ENCODE measurements at regions not wholly inside any gene's neighbourhood (a gene's known extent, or its start where the extent isn't known, plus 50 kb on each side); places are given as distances from the start of the nearest gene placed in this dataset.
"Not testable (repeated sequence)": the region's sequence is repeated elsewhere in the genome, so short reads cannot be mapped to it uniquely, and the experiment has no call there.

- Mint-ChIP-seq H3K4me3 (no peak overlapping the region), H3K9me3 (no peaks in the 10 kb centered on the region), H3K4me1 (peaks cover 15% of the 10 kb centered on the region), H3K27ac (ENCODE audit: low read depth) (no peak overlapping the region), H3K36me3 (ENCODE audit: insufficient read depth) (no peaks in the 10 kb centered on the region), H3K27me3 (peaks cover 95% of the 10 kb centered on the region)
- DNase-seq (ENCODE audit: low spot score in 2 of 2) (no peak), ATAC-seq (replicated peaks; ENCODE audit: extremely low read depth, poor library complexity, severe bottlenecking) (no peak)
Measured at GRCh38 chr10:100659361-100660098, 85.9 kb upstream of the PAX2 start.

GRCh38 chr10:100660365-100660764, 85.0 kb upstream of the PAX2 start:
- no peaks in the 10 kb centered on the region for H3K36me3 Mint-ChIP-seq (ENCODE audit: insufficient read depth)
- H3K4me1 Mint-ChIP-seq = peaks cover 7% of the 10 kb centered on the region
- H3K27me3 Mint-ChIP-seq = peaks cover 95% of the 10 kb centered on the region
- H3K4me3 Mint-ChIP-seq = no peak overlapping the region
- no peak overlapping the region for H3K27ac Mint-ChIP-seq (ENCODE audit: low read depth)
- DNase-seq (ENCODE audit: low spot score in 2 of 2) (no peak), ATAC-seq (replicated peaks; ENCODE audit: extremely low read depth, poor library complexity, severe bottlenecking) (no peak)
- no peaks in the 10 kb centered on the region for H3K9me3 Mint-ChIP-seq

- Mint-ChIP-seq H3K27ac (ENCODE audit: low read depth) (no peak overlapping the region), H3K27me3 (peaks cover 89% of the 10 kb centered on the region), H3K4me3 (no peak overlapping the region), H3K9me3 (no peaks in the 10 kb centered on the region), H3K36me3 (ENCODE audit: insufficient read depth) (no peaks in the 10 kb centered on the region), H3K4me1 (peaks cover under 1% of the 10 kb centered on the region)
- DNase-seq (ENCODE audit: low spot score in 2 of 2) (no peak), ATAC-seq (replicated peaks; ENCODE audit: extremely low read depth, poor library complexity, severe bottlenecking) (no peak)
Measured at GRCh38 chr10:100660945-100661344, 84.4 kb upstream of the PAX2 start.

- ATAC-seq (replicated peaks; ENCODE audit: extremely low read depth, poor library complexity, severe bottlenecking) = no peak
- no peaks in the 10 kb centered on the region for H3K9me3 Mint-ChIP-seq
Measured at GRCh38 chr10:100661520-100661919, 83.9 kb upstream of the PAX2 start.

GRCh38 chr10:100662067-100662466, 83.3 kb upstream of the PAX2 start:
- Mint-ChIP-seq H3K36me3 (ENCODE audit: insufficient read depth) (no peaks in the 10 kb centered on the region), H3K4me3 (no peak overlapping the region), H3K27me3 (peaks cover 85% of the 10 kb centered on the region), H3K9me3 (no peaks in the 10 kb centered on the region), H3K27ac (ENCODE audit: low read depth) (no peak overlapping the region), H3K4me1 (no peaks in the 10 kb centered on the region)
- DNase-seq (ENCODE audit: low spot score in 2 of 2) = no peak
- no peak for ATAC-seq (replicated peaks; ENCODE audit: extremely low read depth, poor library complexity, severe bottlenecking)

More at GRCh38 chr10:100661520-100661919, 83.9 kb upstream of the PAX2 start:
- DNase-seq (ENCODE audit: low spot score in 2 of 2) = no peak
- Mint-ChIP-seq H3K36me3 (ENCODE audit: insufficient read depth) (no peaks in the 10 kb centered on the region), H3K4me3 (no peak overlapping the region), H3K27me3 (peaks cover 87% of the 10 kb centered on the region), H3K27ac (ENCODE audit: low read depth) (no peak overlapping the region), H3K4me1 (no peaks in the 10 kb centered on the region)

- H3K9me3 Mint-ChIP-seq = no peaks in the 10 kb centered on the region
- H3K27me3 Mint-ChIP-seq = peaks cover 83% of the 10 kb centered on the region
- no peaks in the 10 kb centered on the region for H3K36me3 Mint-ChIP-seq (ENCODE audit: insufficient read depth)
- DNase-seq (ENCODE audit: low spot score in 2 of 2) = no peak
- no peaks in the 10 kb centered on the region for H3K4me1 Mint-ChIP-seq
- H3K4me3 Mint-ChIP-seq = no peak overlapping the region
- H3K27ac Mint-ChIP-seq (ENCODE audit: low read depth) = no peak overlapping the region
- ATAC-seq (replicated peaks; ENCODE audit: extremely low read depth, poor library complexity, severe bottlenecking) = no peak
Measured at GRCh38 chr10:100664316-100665149, 80.8 kb upstream of the PAX2 start.

GRCh38 chr10:100666634-100667033, 78.7 kb upstream of the PAX2 start:
- ATAC-seq (replicated peaks; ENCODE audit: extremely low read depth, poor library complexity, severe bottlenecking); DNase-seq (ENCODE audit: low spot score in 2 of 2): not testable (repeated sequence)
- H3K27me3 Mint-ChIP-seq = peaks cover 78% of the 10 kb centered on the region

GRCh38 chr10:100669616-100670015, 75.8 kb upstream of the PAX2 start:
- no peaks in the 10 kb centered on the region for H3K9me3 Mint-ChIP-seq
- H3K36me3 Mint-ChIP-seq (ENCODE audit: insufficient read depth) = peaks cover 1% of the 10 kb centered on the region
- ATAC-seq (replicated peaks; ENCODE audit: extremely low read depth, poor library complexity, severe bottlenecking) (no peak), DNase-seq (ENCODE audit: low spot score in 2 of 2) (no peak)
- H3K27me3 Mint-ChIP-seq = peaks cover 72% of the 10 kb centered on the region
- H3K4me1 Mint-ChIP-seq = peaks cover 9% of the 10 kb centered on the region
- H3K4me3 Mint-ChIP-seq = no peak overlapping the region
- H3K27ac Mint-ChIP-seq (ENCODE audit: low read depth) = no peak overlapping the region

More at GRCh38 chr10:100666634-100667033, 78.7 kb upstream of the PAX2 start:
- not testable (repeated sequence) for H3K4me1 Mint-ChIP-seq; H3K27ac Mint-ChIP-seq (ENCODE audit: low read depth); H3K36me3 Mint-ChIP-seq (ENCODE audit: insufficient read depth); H3K4me3 Mint-ChIP-seq; H3K9me3 Mint-ChIP-seq

GRCh38 chr10:100670368-100670767, 75.0 kb upstream of the PAX2 start:
- Mint-ChIP-seq H3K4me1 (peaks cover 9% of the 10 kb centered on the region), H3K9me3 (no peaks in the 10 kb centered on the region), H3K27ac (ENCODE audit: low read depth) (no peak overlapping the region), H3K4me3 (peak overlapping the region; percentile 40), H3K27me3 (peaks cover 65% of the 10 kb centered on the region), H3K36me3 (ENCODE audit: insufficient read depth) (peaks cover 1% of the 10 kb centered on the region)
- no peak for DNase-seq (ENCODE audit: low spot score in 2 of 2)
- no peak for ATAC-seq (replicated peaks; ENCODE audit: extremely low read depth, poor library complexity, severe bottlenecking)

- Mint-ChIP-seq H3K27me3 (peaks cover 65% of the 10 kb centered on the region), H3K4me1 (peaks cover 9% of the 10 kb centered on the region), H3K27ac (ENCODE audit: low read depth) (no peak overlapping the region), H3K4me3 (no peak overlapping the region), H3K9me3 (no peaks in the 10 kb centered on the region), H3K36me3 (ENCODE audit: insufficient read depth) (peaks cover 1% of the 10 kb centered on the region)
- ATAC-seq (replicated peaks; ENCODE audit: extremely low read depth, poor library complexity, severe bottlenecking) (peak; percentile 65), DNase-seq (ENCODE audit: low spot score in 2 of 2) (peak; percentile 36 to 55)
Measured at GRCh38 chr10:100670828-100671479, 74.4 kb upstream of the PAX2 start.

GRCh38 chr10:100672199-100672598, 73.2 kb upstream of the PAX2 start:
- ATAC-seq (replicated peaks; ENCODE audit: extremely low read depth, poor library complexity, severe bottlenecking) (no peak), DNase-seq (ENCODE audit: low spot score in 2 of 2) (no peak)
- Mint-ChIP-seq H3K4me1 (peaks cover 9% of the 10 kb centered on the region), H3K4me3 (peak overlapping the region; percentile 26), H3K36me3 (ENCODE audit: insufficient read depth) (peaks cover 3% of the 10 kb centered on the region), H3K27ac (ENCODE audit: low read depth) (no peak overlapping the region), H3K27me3 (peaks cover 62% of the 10 kb centered on the region), H3K9me3 (no peaks in the 10 kb centered on the region)

- no peak for DNase-seq (ENCODE audit: low spot score in 2 of 2)
- no peak overlapping the region for H3K27ac Mint-ChIP-seq (ENCODE audit: low read depth)
- peaks cover 5% of the 10 kb centered on the region for H3K4me1 Mint-ChIP-seq
- H3K36me3 Mint-ChIP-seq (ENCODE audit: insufficient read depth) = peaks cover 2% of the 10 kb centered on the region
- H3K27me3 Mint-ChIP-seq = peaks cover 31% of the 10 kb centered on the region
- no peak for ATAC-seq (replicated peaks; ENCODE audit: extremely low read depth, poor library complexity, severe bottlenecking)
- H3K4me3 Mint-ChIP-seq = no peak overlapping the region
- H3K9me3 Mint-ChIP-seq = no peaks in the 10 kb centered on the region
Measured at GRCh38 chr10:100677290-100677945, 68.0 kb upstream of the PAX2 start.
